IPS-18c (cell line): ENCODE measurements at regions not wholly inside any gene's neighbourhood (a gene's known extent, or its start where the extent isn't known, plus 50 kb on each side); places are given as distances from the start of the nearest gene placed in this dataset.
"Not testable (repeated sequence)": the region's sequence is repeated elsewhere in the genome, so short reads cannot be mapped to it uniquely, and the experiment has no call there.

Experiments used
- H3K4me3 ChIP-seq: 2 replicates; pipeline ENCODE4 v1.7.0; 2013; ENCODE audit warnings: low read depth, mild to moderate bottlenecking, low read length, moderate library complexity; ENCODE audit not compliant: insufficient read depth
- H3K9me3 ChIP-seq: one replicate; pipeline ENCODE4 v1.6.1; 2013; ENCODE audit warnings: mild to moderate bottlenecking, low read length, moderate library complexity; ENCODE audit not compliant: control insufficient read depth, insufficient read depth

GRCh38 chr5:101866473-101866872 is 429.6 kb downstream of the SLCO4C1 start:
- Histone ChIP-seq H3K4me3 (no peak overlapping the region), H3K9me3 (no peaks in the 10 kb centered on the region)

- no peak overlapping the region for H3K4me3 ChIP-seq
- peaks cover 4% of the 10 kb centered on the region for H3K9me3 ChIP-seq
Observed at GRCh38 chr5:101860563-101860962, 435.5 kb downstream of the SLCO4C1 start.

DNA sequence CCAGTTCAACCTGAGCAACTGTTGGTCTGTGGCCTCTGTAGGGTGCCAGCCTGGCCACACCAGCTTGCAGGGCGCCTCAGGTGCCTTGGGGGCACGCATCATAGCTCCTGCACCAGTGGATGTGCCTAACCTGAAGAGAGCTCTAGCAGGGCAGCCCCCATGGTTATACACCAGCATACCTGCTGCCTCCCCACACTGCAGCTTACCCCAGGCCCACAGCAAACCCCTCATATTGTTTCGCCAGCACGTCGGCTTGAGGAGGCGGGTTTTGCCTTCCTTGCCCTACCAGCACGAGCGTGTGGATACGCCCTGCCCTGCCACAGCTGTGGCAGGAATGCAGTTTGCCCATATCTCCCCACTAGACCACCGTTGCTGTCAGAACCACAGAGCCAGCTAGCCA is 435.9 kb downstream of the SLCO4C1 start:
- H3K9me3 ChIP-seq: peaks cover 4% of the 10 kb centered on the region
- H3K4me3 ChIP-seq: no peak overlapping the region

DNA sequence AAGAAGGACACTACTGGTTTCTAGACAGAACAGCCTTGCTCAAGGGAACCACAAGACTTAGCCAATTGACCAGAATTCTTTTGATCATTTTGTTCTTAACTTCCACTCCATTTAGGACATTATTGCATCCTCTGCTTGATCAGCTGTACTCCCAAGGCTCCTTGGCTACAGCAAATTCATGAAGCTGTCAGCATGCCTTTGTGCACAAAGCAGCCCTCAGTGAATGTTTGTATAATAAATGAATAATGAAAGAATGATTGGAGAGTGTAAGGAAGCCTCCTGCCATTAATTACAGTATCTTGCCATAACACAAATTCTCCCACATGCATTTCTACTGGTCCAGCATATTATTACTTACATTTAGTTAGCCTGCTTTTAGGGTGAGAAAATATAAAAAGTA is 449.6 kb downstream of the SLCO4C1 start:
- Histone ChIP-seq H3K9me3 (no peaks in the 10 kb centered on the region), H3K4me3 (no peak overlapping the region)

DNA sequence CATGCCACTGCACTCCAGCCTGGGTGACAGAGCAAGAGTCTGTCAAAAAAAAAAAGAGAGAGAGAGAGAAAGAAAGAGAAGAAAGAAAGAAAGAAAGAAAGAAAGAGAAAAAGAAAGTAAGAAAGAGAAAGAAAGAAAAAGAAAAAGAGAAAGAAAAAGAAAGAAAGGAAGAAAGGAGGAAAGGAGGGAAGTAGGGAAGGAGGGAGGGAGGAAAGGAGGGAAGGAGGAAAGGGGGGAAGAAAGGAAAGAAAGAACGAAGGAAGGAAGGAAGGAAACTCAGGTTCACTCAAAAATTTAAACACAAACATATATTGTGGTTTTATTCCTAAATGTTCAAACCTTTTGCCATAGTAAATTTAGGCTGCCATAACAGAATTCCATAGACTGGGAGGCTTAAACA is 453.0 kb downstream of the SLCO4C1 start:
- H3K4me3 ChIP-seq: no peak overlapping the region
- H3K9me3 ChIP-seq: no peaks in the 10 kb centered on the region

DNA sequence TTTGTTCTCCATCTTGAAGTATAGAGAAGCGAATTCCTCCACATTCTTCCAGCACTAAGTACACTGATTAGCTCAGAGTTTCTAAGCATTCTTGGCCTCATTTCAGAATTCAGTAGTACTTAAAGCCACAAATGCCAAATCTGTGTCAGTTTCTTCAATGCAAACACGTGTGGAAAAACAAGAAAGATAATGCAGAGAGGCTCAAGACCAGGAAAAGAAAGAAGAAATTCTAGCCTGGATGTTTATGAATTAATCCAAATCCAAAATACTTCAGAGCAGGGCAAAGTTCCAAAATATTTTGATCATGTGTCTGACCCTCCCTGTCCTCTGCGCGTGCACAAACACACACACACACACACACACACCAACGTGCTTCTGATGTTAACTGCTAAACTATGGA is 457.6 kb downstream of the SLCO4C1 start:
- Histone ChIP-seq H3K4me3 (no peak overlapping the region), H3K9me3 (no peaks in the 10 kb centered on the region)

- Histone ChIP-seq H3K4me3 (no peak overlapping the region), H3K9me3 (no peaks in the 10 kb centered on the region)
Observed at GRCh38 chr5:101829255-101829654, 466.8 kb downstream of the SLCO4C1 start.

DNA sequence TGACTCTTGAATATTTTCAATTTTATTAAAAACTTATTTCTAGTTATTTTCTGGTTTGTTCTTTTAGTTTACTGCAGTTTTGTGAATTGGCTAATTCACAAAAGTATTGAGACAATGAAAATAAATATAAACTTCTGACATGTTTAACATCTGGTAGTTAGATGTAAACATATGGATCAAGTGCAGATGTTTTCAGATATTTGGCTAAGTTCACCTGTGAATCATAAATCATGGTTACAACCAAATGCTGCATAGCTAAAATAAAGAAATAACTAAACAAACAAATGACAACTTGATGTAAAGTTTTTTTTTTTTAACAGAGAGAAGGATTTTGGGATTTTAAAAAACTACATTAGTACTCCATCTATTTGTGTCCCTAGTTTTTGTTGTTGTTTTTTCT is 484.6 kb downstream of the SLCO4C1 start:
- no peak overlapping the region for H3K4me3 ChIP-seq
- no peaks in the 10 kb centered on the region for H3K9me3 ChIP-seq

GRCh38 chr5:101806410-101806809 is 489.7 kb downstream of the SLCO4C1 start:
- H3K4me3 ChIP-seq: no peak overlapping the region
- no peaks in the 10 kb centered on the region for H3K9me3 ChIP-seq

DNA sequence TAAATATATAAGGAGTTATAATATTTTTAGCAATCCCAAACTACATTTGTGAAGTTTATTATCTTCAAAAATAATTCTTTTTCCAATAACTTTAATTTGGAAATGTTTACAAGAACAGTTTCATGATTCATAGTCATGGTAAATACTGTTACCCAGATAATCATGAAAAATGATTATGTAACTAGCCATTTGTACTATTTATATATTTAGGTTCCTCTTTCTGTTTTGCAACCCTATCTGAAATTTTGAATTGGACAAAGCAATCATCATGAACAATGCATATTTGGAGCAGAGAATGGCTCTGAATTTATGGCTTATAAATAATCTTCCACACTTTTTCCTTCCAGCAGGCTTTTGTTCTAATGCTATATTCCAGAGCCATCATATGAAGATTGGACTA is 499.7 kb downstream of the SLCO4C1 start:
- Histone ChIP-seq H3K4me3 (no peak overlapping the region), H3K9me3 (no peaks in the 10 kb centered on the region)

DNA sequence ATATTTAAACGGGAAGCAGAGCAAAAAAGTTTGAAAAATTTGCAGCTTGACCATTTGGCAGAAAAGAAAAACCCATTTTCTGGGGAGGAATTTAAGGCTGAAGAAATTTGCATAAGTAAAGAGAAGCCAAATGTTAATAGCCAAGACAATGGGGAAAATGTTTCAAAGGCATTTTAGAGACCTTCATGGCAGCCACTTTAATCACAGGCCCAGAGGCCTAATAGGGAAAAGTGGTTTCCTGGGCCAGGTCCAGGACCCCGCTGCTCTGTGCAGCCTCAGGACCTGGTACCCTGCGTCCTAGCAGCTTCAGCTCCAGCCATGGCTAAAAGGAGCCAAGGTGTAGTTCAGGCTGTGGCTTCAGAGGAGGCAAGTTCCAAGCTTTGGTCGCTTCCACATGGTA is 507.3 kb downstream of the SLCO4C1 start:
- Histone ChIP-seq H3K4me3 (no peak overlapping the region), H3K9me3 (no peaks in the 10 kb centered on the region)

DNA sequence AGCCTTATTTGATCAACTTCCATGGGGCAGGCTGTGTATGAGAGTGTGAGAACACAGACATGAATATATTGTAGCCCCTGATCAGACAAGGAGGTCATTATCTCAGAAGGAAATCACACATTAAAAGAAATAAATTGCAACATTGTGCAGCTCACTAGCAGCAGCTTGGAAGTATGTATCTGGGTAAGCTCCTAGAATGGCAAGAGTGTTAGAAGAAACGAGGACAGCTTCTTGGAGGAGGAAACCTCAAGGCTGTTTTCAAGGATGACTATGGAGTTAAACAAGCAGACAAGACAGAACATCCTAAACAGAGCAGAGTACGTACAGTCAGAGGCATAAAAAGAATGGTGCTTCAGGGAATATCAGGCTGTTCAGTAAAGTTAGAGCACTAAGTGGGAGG is 511.0 kb downstream of the SLCO4C1 start:
- Histone ChIP-seq H3K9me3 (no peaks in the 10 kb centered on the region), H3K4me3 (no peak overlapping the region)

GRCh38 chr5:101783241-101784013 is 512.7 kb downstream of the SLCO4C1 start:
- Histone ChIP-seq H3K4me3 (no peak overlapping the region), H3K9me3 (no peaks in the 10 kb centered on the region)

GRCh38 chr5:101782352-101783103 is 513.6 kb downstream of the SLCO4C1 start:
- Histone ChIP-seq H3K9me3 (no peaks in the 10 kb centered on the region), H3K4me3 (no peak overlapping the region)

GRCh38 chr5:101751105-101751504 is 545.0 kb downstream of the SLCO4C1 start:
- H3K4me3 ChIP-seq: no peak overlapping the region
- no peaks in the 10 kb centered on the region for H3K9me3 ChIP-seq

- H3K9me3 ChIP-seq, H3K4me3 ChIP-seq: not testable (repeated sequence)
Observed at GRCh38 chr5:101743000-101743399, 553.1 kb downstream of the SLCO4C1 start.

DNA sequence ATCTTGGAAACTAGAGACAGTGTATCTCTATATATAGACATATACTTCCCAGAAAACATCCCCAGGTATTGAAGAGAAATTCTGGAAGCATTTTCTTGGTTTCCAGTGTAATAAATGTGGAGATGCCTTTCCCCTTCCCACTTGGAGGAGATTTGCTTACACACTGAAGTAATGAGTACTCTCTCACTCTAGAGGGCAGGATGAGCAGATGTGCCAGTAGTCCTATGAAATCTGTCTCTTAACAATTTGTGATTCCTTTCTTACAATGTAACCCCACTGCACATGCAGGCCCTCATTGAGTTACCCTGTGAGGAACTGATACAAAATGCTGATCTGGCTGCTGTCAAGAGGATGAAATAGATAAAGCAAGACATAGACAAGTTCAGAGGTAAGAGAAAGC is 567.2 kb downstream of the SLCO4C1 start:
- no peaks in the 10 kb centered on the region for H3K9me3 ChIP-seq
- H3K4me3 ChIP-seq: no peak overlapping the region

- no peaks in the 10 kb centered on the region for H3K9me3 ChIP-seq
- H3K4me3 ChIP-seq: no peak overlapping the region
Observed at GRCh38 chr5:101721543-101721942, 574.5 kb downstream of the SLCO4C1 start.
